ENCODE measurements at regions not wholly inside any gene's neighbourhood (a gene's known extent, or its start where the extent isn't known, plus 50 kb on each side); places are given as distances from the start of the nearest gene placed in this dataset.

DNA sequence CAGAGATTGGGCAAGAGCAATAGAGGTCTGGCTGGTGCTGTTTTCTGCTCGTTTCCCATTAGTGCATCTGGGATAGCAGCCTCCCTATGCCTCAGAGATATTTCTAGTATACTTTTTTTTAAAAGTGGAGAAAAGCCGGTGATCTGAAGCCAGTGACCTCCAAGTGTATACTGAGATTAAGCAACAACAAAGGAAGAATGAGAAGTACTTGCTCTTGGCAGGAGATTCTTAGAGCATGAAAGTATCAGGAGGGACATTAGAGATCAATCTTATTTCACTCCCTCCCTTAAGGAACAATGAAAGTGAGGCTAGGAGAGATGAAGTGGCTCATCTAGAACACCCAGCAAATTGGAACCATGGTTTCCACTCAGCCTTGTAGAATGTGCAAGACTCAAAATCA lies 423.3 kb downstream of the SOX2 start:
- TF ChIP-seq, protein P1, sequence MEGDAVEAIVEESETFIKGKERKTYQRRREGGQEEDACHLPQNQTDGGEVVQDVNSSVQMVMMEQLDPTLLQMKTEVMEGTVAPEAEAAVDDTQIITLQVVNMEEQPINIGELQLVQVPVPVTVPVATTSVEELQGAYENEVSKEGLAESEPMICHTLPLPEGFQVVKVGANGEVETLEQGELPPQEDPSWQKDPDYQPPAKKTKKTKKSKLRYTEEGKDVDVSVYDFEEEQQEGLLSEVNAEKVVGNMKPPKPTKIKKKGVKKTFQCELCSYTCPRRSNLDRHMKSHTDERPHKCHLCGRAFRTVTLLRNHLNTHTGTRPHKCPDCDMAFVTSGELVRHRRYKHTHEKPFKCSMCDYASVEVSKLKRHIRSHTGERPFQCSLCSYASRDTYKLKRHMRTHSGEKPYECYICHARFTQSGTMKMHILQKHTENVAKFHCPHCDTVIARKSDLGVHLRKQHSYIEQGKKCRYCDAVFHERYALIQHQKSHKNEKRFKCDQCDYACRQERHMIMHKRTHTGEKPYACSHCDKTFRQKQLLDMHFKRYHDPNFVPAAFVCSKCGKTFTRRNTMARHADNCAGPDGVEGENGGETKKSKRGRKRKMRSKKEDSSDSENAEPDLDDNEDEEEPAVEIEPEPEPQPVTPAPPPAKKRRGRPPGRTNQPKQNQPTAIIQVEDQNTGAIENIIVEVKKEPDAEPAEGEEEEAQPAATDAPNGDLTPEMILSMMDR (IDR thresholded peaks at IDR 0.05): no peak
- TF ChIP-seq POLR2A (IDR thresholded peaks at IDR 0.05): no peak

All from uterus (tissue), 2 donors.